AG09309 (cell line): ENCODE measurements at regions not wholly inside any gene's neighbourhood (a gene's known extent, or its start where the extent isn't known, plus 50 kb on each side); places are given as distances from the start of the nearest gene placed in this dataset.

Source experiments
- DNase-seq: peaks from one replicate; pipeline ENCODE4 v3.0.0-alpha.2; 2010; ENCODE audit warnings: low read depth
- H3K4me3 ChIP-seq: 2 replicates; pipeline ENCODE4 v1.5.1; 2011; ENCODE audit warnings: mild to moderate bottlenecking, low read depth, low read length, moderate library complexity; ENCODE audit not compliant: control insufficient read depth
- CTCF ChIP-seq: IDR thresholded peaks from 2 replicates; pipeline ENCODE4 v1.5.1; 2011; ENCODE audit warnings: mild to moderate bottlenecking, low read depth, low read length, inconsistent platforms; ENCODE audit not compliant: insufficient read depth, control insufficient read depth; ENCODE audit errors: missing control alignments

- H3K4me3 ChIP-seq: no peak overlapping the region
- no peak for DNase-seq
- TF ChIP-seq CTCF: no peak
Observed at GRCh38 chr6:144588697-144589325, 303.7 kb downstream of the UTRN start.

- no peak overlapping the region for H3K4me3 ChIP-seq
- no peak for DNase-seq
- no peak for TF ChIP-seq CTCF
Observed at GRCh38 chr6:144590532-144590931, 305.4 kb downstream of the UTRN start.

- H3K4me3 ChIP-seq: no peak overlapping the region
- TF ChIP-seq CTCF: no peak
- no peak for DNase-seq
Observed at GRCh38 chr6:144593392-144593791, 308.3 kb downstream of the UTRN start.

- no peak for DNase-seq
- no peak overlapping the region for H3K4me3 ChIP-seq
- no peak for TF ChIP-seq CTCF
Observed at GRCh38 chr6:144594585-144594984, 309.4 kb downstream of the UTRN start.

GRCh38 chr6:144595266-144595665 lies 310.1 kb downstream of the UTRN start:
- TF ChIP-seq CTCF: no peak
- no peak overlapping the region for H3K4me3 ChIP-seq
- DNase-seq: no peak

GRCh38 chr6:144597511-144597910 lies 312.4 kb downstream of the UTRN start:
- no peak overlapping the region for H3K4me3 ChIP-seq
- DNase-seq: no peak
- no peak for TF ChIP-seq CTCF

GRCh38 chr6:144599615-144600014 lies 314.5 kb downstream of the UTRN start:
- DNase-seq: no peak
- H3K4me3 ChIP-seq: no peak overlapping the region
- no peak for TF ChIP-seq CTCF
